Left lung (tissue), 4 donors: ENCODE measurements at regions not wholly inside any gene's neighbourhood (a gene's known extent, or its start where the extent isn't known, plus 50 kb on each side); places are given as distances from the start of the nearest gene placed in this dataset.
"Not testable (repeated sequence)": the region's sequence is repeated elsewhere in the genome, so short reads cannot be mapped to it uniquely, and the experiment has no call there.

ENCODE experiments used
- ATAC-seq: fragments of 200-7000 bp; cut with Tn5 transposase; one replicate; pipeline ENCODE4 v1.9.1; 2020; ENCODE audit warnings: moderate library complexity
- DNase-seq, 4 donors: peaks; one replicate each; pipeline ENCODE4 v3.0.0-alpha.2; 2013 to 2020
- H3K27ac ChIP-seq, 2 donors: fragments of 200-600 bp; sonication (generic) in 1 of 2; one replicate each; pipeline versions ENCODE4 v1.5.0 to v1.8.0; 2020 to 2021
- H3K27me3 ChIP-seq, 2 donors: fragments of 200-600 bp; sonication (generic) in 1 of 2; one replicate each; pipeline versions ENCODE4 v1.5.0 to v1.8.0; 2020 to 2021
- H3K36me3 ChIP-seq, 2 donors: fragments of 200-600 bp; sonication (generic) in 1 of 2; one replicate each; pipeline versions ENCODE4 v1.5.0 to v1.8.0; 2020 to 2021
- H3K4me1 ChIP-seq, 2 donors: fragments of 200-600 bp; one replicate each; pipeline ENCODE4 v1.8.0; 2021
- H3K4me3 ChIP-seq, 2 donors: fragments of 200-600 bp; sonication (generic) in 1 of 2; one replicate each; pipeline versions ENCODE4 v1.5.0 to v1.8.0; 2020 to 2021; ENCODE audit warnings: mild to moderate bottlenecking in 1 of 2
- H3K9me3 ChIP-seq, 2 donors: fragments of 200-600 bp; sonication (generic) in 1 of 2; one replicate each; pipeline versions ENCODE4 v1.5.0 to v1.8.0; 2020 to 2021
- intact Hi-C, 2 donors: fragments of 100-400 bp; cut with DNase I; formaldehyde crosslinking; loops; one replicate each; pipeline versions ENCODE4 v1.11.2 to v1.14.2; 2022
- TF ChIP-seq, protein P1 (sequence below), 2 donors: fragments of 200-600 bp; sonication (generic) in 1 of 2; IDR thresholded peaks; one replicate each; pipeline versions ENCODE4 v1.5.0 to v1.8.0; 2021; ENCODE audit warnings: antibody characterized with exemption in 2 of 2
- donor health status: DM: no; HTN: yes; CAD: no.
- donor health status: DM: no; HTN: no; CAD: no.

DNA sequence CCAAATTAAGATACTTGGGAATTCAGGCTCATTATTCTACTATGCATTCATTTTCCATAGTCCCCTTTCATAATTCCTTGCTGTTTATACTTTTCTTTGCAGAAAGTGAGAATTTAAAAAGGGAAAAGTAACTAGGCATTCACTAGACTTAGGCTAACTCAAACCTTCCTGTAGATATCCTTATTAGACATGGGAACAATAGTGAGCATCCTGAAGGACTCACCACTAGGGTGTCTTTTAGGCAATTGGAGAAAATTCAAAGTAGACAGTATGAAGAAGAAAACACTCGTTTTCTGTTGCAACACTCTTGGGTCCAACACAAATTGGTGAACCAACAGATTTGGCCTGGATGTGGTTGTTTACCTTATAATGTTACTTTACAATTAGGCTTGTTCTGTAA is 213.2 kb upstream of the GRIN3A start:
- DNase-seq (no peak), ATAC-seq (no peak)
- Histone ChIP-seq H3K27ac (no peak overlapping the region), H3K9me3 (no peaks in the 10 kb centered on the region), H3K36me3 (no peaks in the 10 kb centered on the region), H3K4me1 (no peaks in the 10 kb centered on the region), H3K27me3 (no peaks in the 10 kb centered on the region), H3K4me3 (no peak overlapping the region)
- intact Hi-C loops: no loop called here
- TF ChIP-seq, protein P1, sequence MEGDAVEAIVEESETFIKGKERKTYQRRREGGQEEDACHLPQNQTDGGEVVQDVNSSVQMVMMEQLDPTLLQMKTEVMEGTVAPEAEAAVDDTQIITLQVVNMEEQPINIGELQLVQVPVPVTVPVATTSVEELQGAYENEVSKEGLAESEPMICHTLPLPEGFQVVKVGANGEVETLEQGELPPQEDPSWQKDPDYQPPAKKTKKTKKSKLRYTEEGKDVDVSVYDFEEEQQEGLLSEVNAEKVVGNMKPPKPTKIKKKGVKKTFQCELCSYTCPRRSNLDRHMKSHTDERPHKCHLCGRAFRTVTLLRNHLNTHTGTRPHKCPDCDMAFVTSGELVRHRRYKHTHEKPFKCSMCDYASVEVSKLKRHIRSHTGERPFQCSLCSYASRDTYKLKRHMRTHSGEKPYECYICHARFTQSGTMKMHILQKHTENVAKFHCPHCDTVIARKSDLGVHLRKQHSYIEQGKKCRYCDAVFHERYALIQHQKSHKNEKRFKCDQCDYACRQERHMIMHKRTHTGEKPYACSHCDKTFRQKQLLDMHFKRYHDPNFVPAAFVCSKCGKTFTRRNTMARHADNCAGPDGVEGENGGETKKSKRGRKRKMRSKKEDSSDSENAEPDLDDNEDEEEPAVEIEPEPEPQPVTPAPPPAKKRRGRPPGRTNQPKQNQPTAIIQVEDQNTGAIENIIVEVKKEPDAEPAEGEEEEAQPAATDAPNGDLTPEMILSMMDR (IDR thresholded peaks at IDR 0.05): no peak

DNA sequence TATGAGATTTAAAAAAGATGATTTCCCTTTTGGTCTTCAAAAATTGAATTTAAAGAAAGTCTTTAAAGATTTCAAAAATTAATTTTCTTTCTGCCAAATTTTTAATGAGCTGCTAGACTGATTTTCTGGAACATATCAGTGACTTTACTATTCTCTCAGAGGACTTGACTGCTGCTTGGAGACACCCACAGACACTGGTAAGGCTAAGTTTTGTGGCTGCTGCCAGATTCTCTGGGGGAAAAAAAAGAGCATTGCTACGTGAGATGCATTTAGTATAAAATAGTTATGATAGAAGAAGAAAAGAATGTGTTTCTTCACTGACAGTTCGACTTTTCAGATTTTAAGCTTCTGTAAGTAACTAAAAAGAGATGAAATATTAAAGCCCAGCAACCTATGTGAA is 193.3 kb upstream of the GRIN3A start:
- intact Hi-C loops: no loop called here
- no peaks in the 10 kb centered on the region for H3K27me3 ChIP-seq
- no peaks in the 10 kb centered on the region for H3K4me1 ChIP-seq
- no peaks in the 10 kb centered on the region for H3K36me3 ChIP-seq
- H3K4me3 ChIP-seq: no peak overlapping the region
- no peak for ATAC-seq
- H3K9me3 ChIP-seq: no peaks in the 10 kb centered on the region
- no peak overlapping the region for H3K27ac ChIP-seq
- no peak for DNase-seq
- TF ChIP-seq, protein P1 (IDR thresholded peaks at IDR 0.05): no peak

DNA sequence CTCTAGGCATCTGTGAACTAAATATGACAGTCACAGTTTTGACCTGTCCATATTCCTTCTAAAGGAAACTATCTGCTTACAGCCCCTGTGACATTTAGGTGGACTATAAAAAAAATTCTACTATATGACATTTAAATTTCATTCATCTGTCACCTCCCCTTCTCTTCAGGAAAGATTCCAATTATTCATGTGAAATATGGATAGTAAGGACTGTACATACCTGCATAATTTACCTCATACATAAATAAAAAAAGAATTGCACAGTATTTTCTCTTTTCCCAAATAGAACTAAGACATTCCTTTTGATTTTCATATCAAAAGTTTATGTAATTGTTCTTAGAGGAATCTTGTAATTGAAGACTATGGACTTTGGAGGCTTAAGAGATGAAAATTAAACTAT is 192.3 kb upstream of the GRIN3A start:
- Histone ChIP-seq H3K27ac (no peak overlapping the region), H3K4me1 (no peaks in the 10 kb centered on the region), H3K27me3 (no peaks in the 10 kb centered on the region), H3K36me3 (no peaks in the 10 kb centered on the region), H3K4me3 (no peak overlapping the region), H3K9me3 (no peaks in the 10 kb centered on the region)
- TF ChIP-seq, protein P1 (IDR thresholded peaks at IDR 0.05): no peak
- intact Hi-C loops: no loop called here
- no peak for DNase-seq
- ATAC-seq: no peak

DNA sequence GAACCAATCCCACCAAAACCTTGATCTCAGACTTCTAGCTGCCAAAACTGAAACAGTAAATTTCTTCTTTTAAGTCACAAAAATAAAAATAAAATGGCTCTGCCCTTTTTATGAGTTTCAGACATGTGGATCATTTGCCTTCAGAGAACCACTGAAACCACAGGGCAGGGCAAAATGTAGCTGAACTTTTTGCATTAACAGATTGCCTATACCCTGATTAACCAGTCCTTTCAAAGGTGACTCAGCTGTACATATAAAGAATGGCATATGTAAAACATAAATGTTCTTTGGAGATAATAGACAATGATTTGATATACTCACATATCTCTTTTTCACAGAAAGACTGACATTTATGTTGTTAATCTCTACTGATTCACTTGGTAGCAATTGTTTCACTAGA is 187.1 kb upstream of the GRIN3A start:
- no peak for DNase-seq
- Histone ChIP-seq H3K27ac (no peak overlapping the region), H3K4me3 (no peak overlapping the region), H3K27me3 (no peaks in the 10 kb centered on the region), H3K36me3 (no peaks in the 10 kb centered on the region), H3K4me1 (no peaks in the 10 kb centered on the region), H3K9me3 (no peaks in the 10 kb centered on the region)
- no peak for ATAC-seq
- intact Hi-C loops: no loop called here
- TF ChIP-seq, protein P1 (IDR thresholded peaks at IDR 0.05): no peak

DNA sequence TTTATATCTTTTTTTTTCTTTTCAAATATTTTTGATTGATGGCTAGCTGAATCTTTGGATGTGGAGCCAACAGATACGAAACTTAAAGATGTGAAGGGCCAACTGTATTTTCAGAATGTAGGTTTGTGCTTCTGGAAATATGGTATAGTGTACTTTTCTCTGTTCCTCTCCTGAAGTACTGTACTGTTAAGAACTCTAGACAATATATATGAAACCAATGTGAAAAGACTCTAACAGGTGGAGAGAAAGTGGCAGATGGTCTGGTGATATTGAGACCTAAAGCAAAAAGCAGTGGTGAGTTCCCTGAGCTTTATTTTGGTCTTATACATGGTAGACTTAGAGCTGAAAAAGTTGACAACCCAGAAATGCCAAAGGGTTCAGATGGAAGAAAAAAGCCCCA is 185.0 kb upstream of the GRIN3A start:
- Histone ChIP-seq H3K4me1 (no peaks in the 10 kb centered on the region), H3K4me3 (no peak overlapping the region), H3K9me3 (no peaks in the 10 kb centered on the region), H3K36me3 (no peaks in the 10 kb centered on the region), H3K27me3 (no peaks in the 10 kb centered on the region), H3K27ac (no peak overlapping the region)
- DNase-seq: no peak
- intact Hi-C loops: no loop called here
- TF ChIP-seq, protein P1 (IDR thresholded peaks at IDR 0.05): no peak
- no peak for ATAC-seq

DNA sequence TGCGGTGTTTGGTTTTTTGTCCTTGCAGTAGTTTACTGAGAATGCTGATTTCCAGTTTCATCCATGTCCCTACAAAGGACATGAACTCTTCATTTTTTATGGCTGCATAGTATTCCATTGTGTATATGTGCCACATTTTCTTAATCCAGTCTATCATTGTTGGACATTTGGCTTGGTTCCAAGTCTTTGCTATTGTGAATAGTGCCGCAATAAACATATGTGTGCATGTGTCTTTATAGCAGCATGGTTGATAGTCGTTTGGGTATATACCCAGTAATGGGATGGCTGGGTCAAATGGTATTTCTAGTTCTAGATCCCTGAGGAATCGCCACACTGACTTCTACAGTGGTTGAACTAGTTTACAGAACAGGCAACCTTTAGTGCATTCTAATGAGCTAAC is 178.5 kb upstream of the GRIN3A start:
- intact Hi-C loops, H3K27ac ChIP-seq, DNase-seq, H3K36me3 ChIP-seq, H3K4me1 ChIP-seq, H3K9me3 ChIP-seq, H3K4me3 ChIP-seq, H3K27me3 ChIP-seq, ATAC-seq: not testable (repeated sequence)
